Bone marrow (tissue), 2 donors: ENCODE measurements at regions not wholly inside any gene's neighbourhood (a gene's known extent, or its start where the extent isn't known, plus 50 kb on each side); places are given as distances from the start of the nearest gene placed in this dataset.

ENCODE experiments used
- DNase-seq, 2 donors: peaks; one replicate each; lab custom pipeline; 2025; lab: John Stamatoyannopoulos, UW

DNA sequence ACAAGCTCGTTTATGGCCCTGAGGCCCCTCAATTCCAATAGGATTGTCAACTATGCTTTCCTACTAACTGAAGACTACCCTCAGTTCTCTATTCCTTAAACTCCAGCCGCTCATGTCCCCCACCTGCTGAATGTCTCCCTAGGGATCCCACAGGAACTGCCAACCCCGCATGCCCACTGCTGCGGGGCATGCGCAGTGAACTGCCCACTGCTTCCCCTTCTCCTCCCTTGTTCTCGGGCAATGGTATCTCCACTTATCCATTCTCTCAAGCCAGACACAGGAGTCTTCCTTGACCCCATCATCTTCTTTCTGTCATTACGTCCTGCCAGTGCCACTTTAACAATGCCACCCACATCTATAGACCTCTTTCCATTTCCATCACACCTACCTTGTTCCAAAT is 90.0 kb downstream of the FGF18 start:
- no peak for DNase-seq

DNA sequence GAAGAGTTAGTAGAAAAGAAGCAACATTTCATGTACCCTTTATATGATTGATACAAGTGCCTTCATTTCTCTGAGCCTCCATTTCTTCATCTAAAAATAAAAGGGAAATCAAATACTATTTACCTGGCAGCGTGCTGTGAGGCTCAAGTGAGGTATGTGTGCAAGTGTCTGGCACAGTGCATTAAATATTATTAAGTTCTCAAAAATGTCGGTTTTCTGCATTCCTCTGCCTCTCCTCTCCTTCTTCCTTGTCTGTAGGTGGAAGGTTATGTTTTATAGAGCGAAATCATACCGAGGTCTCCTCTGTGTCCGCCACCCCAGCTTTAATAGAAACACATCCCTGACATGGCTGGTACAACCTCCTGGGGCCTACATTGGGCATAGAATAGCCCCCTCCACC is 93.0 kb downstream of the FGF18 start:
- no peak for DNase-seq

DNA sequence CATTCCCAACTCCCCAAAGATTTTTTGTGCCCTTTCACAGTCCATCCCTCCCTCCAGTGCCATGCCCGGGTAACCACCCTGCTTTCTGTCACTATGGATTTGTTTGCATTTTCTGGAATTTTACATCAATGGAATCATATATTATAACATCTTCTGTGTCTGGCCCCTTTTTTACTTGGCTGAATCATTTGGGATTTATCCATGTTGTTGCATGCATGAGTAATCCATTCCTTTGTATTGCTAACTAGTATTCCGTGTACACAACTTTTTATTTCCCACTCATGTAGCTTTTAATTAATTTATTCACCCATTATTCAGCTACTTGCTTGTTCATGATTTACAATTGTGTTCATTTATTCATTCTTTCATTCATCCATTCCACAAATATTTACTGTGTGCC is 94.1 kb downstream of the FGF18 start:
- DNase-seq = no peak

DNA sequence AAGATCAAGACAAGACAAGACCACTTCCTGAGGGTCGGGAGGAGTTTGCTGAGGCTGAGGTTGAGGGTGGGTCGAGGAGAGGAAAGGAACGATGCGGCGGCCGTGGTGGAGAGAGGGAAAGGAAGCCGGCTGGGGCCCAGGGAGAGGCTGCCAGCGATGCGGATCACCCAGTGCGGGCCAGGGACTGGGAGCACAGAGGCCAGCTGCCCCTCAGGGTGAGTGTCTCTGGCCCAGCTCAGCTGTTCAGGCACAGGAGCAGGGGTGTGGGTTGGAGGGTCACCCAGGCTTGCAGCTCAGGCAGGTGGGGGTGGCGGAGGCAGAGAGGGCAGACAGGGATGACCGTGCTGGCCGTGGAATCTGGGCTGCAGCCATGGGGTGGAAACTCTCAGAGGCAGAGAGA is 99.5 kb downstream of the FGF18 start:
- DNase-seq = no peak

- no peak for DNase-seq
Observed at GRCh38 chr5:171520300-171521174, 101.1 kb downstream of the FGF18 start.

DNA sequence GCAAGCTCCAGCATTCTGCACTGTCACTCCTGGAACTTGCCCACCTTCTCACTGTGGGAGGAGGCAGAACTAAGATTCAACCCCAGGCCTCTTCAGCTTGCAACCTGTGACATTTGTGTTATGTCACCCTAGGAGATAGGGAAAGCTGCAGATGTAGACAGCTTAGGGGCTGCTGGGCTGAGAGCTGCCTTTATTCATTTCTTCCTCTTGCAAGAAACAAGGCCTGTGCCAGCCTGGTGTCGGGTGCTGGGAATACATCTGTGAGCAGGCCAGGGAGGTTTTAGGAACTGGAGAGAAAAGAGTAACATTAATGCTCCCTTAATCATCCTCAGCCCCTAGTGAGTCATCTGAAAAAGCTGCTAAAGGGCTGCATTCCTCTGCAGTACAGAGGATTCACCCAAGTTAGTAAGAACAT is 101.8 kb downstream of the FGF18 start:
- no peak for DNase-seq

DNA sequence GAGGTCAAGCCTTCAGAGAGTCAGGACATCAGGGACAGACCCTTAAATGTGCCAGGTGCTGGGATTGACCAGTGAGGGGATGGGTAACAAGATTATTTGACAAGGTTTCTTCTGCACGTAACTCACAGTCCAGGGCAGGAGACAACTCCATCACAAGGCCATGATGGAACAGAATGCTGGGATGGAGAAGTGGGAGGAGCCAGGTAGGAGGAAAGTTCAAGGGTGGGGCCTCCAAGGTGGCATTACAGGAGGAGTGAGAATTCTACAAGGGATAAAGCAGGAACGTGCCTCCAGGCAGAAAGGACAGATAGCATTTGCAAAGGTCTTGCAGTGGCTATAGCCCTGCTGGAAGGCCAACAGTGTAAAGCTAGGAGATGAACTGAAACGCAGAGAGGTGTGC is 102.2 kb downstream of the FGF18 start:
- DNase-seq = no peak

DNA sequence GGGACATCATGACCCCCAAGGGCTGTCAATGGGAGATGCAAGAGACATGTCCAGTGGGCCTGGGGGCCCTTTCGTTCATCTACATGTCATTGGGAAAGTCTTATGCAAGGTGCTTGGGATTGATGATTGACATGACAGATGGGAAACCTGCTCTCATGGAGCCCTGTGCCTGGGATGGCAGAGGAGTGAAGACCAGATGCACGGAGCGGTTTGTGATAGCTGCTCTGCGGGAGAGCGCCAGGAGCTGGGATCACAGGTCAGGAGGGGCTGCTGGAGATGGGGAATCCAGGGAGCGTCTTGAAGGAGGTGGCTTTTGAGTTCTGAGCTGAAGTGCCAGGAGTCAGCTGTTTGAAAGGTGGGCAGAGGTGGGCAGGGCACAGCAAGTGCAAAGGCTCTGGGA is 104.3 kb downstream of the FGF18 start:
- no peak for DNase-seq

GRCh38 chr5:171524466-171524865 is 105.0 kb downstream of the FGF18 start:
- DNase-seq = no peak

DNA sequence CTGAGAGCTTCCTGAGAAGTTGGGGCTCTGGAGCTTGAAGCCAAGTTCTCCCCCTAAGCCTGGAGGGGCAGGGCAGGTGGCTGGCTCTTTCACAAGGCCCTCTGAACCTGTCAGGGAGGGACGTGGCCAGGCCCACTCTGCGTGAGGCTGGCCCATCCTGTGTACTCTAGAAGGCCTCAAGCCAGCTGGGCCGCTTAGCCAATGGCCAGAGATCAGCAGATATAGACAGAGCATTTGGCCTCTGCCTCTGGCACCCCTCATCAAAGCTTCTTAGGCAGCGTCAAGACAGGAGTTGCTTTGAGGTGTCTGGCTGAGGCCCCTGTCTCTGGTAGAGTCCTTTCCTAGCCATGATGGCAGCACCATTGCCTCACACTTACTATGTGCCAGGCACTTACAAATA is 105.6 kb downstream of the FGF18 start:
- no peak for DNase-seq

- no peak for DNase-seq
Observed at GRCh38 chr5:171528036-171528435, 108.6 kb downstream of the FGF18 start.

DNA sequence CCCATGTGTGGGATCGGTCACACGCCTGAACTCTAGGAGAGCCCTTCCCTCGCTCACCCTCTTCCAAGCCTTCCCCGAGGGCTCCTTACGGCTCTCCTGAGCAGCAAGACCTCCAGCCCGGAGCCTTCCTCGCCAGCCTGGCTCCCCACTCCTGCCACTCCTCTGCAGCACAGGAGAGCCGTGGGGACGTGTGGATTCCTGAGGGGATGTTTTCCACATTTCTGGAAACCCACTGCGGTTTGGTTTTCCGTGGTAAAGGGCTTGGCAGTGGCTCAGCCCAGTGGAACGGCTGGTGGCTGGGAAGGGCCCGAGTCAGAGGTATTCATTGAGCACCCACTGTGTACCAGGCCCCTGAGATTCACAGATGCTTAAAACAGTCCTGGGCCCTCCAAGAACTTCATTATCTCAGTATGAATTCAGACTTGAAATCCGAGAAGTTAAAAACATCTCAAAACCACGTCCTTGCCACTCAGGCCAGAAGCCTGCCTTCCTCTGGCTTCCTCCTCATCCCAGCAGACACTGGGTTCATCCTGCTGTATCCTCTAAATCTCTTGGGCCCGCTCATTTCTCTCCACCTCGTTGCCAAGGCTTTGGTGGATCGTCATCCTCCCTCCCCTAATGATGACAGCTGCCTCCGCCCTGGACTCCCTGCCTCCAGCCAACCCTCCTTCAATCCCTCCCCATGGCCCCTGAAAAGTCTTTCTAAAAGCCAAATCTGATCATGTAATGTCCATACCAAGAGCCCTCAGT is 109.6 kb downstream of the FGF18 start:
- DNase-seq = no peak

- DNase-seq = no peak
Observed at GRCh38 chr5:171531638-171532037, 112.2 kb downstream of the FGF18 start.

DNA sequence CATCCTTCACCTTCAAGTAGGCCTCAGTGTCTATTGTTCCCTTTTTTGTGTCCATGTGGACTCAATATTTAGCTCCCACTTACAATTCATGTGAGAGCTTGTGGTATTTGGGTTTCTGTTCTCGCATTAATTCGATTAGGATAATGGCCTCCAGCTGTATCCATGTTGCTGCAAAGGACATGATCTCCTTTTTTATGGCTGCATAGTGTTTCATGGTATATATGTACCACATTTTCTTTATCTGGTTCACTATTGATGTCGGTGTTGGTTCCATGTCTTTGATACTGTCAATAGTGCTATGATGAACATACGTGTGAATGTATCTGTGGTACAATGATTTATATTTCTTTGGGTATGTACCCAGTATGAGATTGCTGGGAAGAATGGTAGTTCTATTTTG is 113.7 kb downstream of the FGF18 start:
- DNase-seq = no peak

DNA sequence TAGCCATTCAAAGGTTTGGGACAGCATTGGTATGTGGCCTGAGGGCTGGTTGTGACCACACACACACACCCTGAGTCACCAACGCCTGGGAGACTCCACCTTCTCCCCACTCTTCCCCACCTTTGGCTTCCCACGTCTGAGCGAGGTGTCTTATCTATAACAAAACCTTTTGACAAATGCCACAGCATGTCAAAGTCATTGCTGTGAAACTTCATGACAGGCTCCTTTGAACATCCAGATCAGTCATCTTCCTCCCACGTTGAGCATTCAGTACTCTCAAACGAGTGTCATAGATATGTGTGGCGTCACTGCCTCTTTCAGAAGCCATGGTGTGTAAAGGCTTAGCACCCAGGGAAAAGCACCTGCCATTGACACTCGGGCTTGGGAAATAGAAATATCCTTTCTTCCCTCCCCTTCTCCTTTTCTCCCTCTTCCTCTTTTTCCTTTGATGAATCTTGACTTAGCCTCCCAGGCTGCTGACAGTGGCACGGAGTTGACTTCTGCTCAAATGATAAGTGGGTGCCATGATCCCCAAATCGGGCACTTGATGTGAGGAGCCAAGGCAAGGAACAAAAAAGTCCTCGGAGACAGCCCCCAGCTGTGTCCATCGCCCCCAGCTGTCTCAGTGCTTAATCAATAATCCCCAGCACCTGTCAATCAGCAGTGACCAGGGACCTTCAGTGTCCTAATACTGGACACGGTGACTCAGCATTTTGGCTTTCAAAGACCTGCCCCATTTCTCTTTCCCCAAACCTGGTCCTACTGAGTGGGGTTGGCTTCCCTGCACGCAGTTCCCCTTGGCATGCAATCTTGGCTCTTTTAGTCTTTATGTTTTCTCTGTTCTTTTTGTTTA is 114.8 kb downstream of the FGF18 start:
- DNase-seq = no peak

DNA sequence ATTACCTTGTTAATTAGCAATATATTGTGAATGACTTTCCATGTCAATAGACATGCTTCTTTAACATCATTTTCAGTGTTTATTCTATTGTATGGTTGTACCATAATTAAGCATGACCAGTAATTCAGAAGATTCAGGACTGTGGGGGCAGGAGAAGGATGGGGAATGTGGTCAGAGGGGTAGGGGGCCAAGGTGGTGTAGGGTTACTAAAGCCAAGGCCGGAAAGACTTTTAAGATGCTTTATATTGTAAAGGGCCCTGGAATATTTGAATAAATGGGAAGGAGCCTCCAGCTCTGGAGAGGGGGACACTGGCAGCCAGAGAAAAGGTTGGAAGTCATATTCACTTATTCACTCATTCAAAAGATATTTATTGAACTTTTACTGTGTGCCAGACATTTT is 115.7 kb downstream of the FGF18 start:
- no peak for DNase-seq

DNA sequence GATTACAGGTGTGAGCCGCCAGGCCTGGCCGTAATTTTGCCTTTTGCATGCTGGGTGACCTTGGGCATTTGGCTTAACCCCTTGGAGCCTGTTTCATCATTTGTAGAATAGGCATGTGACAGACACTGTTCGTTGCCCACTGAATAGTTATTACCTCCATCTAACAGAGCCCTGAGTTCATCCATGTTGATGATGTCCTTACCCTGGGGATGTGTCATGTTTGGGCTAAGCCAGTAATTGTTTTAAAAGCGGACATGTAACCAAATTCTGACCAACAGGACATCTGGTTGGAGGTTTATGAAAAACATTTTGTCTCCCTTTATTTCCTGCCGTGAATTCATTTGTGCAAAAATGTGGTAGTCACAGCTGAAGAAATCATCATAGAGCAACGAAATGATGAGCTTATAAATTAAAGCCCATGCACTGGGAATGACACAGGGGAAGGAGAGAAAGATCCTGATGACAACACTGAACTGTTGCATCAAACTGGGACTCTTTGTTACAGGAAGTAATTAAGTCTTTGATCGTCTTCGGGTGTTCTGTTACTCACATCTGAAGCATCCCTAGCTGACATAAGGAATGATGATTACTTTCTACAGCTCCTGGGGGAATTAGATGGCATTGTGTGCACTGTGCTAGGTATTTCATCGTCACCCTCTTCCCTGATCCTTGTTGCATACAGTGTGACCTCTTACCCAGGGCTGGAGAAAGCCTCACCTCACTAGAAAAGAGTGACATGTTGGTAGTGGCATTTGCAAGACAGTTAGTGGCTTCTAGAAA is 117.8 kb downstream of the FGF18 start:
- DNase-seq = no peak

- DNase-seq = no peak
Observed at GRCh38 chr5:171537923-171538537, 118.6 kb downstream of the FGF18 start.

DNA sequence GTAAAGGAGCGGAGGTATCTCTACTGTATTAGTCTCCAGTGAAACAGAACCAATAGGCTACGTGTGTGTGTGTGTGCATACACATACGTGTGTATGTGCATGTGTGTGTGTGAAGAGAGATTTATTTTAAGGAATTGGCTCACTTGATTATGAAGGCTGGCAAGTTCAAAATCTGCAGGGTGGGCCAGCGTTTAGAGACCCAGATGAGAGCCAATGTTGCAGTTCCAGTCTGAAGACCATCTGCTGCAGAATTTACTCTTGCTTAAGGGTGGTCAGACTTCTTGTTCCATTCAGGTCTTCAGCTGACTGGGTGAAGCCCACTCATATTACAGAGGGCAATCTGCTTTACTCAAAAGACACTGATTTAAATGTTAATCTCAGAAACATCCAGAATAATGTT is 119.2 kb downstream of the FGF18 start:
- no peak for DNase-seq

DNA sequence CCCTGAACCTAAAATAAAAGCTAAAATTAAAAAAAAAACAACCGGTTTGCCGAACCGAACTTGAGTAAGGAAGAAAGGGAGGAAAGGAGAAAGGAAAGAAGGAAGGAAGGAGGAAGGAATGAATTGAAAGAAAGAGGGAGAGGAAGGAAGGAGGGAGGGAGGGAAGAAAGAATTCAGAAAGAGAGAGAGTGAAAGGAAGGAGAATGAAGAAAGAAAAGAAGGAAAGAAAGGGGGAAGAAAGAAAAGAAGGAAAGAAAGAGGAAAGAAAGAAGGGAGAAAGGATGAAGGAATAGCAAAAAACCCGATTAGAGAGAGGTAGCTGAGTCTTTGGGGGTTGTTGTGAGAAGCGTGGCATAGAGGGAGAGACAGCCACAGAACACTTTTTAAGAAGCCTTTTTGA is 121.4 kb downstream of the FGF18 start:
- no peak for DNase-seq

DNA sequence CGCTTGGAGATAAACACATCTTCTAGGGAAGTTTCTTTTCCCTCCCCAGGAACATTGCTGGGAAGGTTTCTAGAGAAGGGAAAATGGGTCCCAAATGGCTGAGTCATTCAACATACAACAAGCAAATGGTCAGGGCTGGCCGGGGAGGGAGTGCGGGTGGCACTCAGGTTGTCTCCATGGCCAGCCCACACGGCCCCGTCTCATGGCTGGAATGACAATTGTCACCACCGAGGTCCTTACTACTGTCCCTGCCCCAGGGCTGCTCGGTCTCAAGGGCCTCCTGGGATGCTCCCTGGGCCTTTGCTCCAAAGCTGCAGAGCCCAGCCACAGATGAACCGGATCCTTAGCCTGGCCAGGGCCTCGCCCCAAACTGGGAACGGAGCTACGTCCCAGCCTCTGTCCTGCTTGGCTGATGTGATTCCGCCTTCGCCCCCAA is 121.9 kb downstream of the FGF18 start:
- no peak for DNase-seq
